T-helper 1 cell treated with Interleukin-12 subunit alpha and Interleukin-12 subunit beta and Interleukin-4 antibody, amounts not matched to agents 30 μg/mL and 1 μg/mL, for 36 hours (primary cell): ENCODE measurements at regions not wholly inside any gene's neighbourhood (a gene's known extent, or its start where the extent isn't known, plus 50 kb on each side); places are given as distances from the start of the nearest gene placed in this dataset.
"Not testable (repeated sequence)": the region's sequence is repeated elsewhere in the genome, so short reads cannot be mapped to it uniquely, and the experiment has no call there.

Experiments used
- H3K27ac Mint-ChIP-seq: one replicate; pipeline ENCODE4 v1.8.0; 2021; ENCODE audit warnings: mild to moderate bottlenecking, mixed read lengths
- H3K27me3 Mint-ChIP-seq: one replicate; pipeline ENCODE4 v1.8.0; 2021; ENCODE audit warnings: low read depth, mixed read lengths
- H3K36me3 Mint-ChIP-seq: one replicate; pipeline ENCODE4 v1.8.0; 2021; ENCODE audit warnings: low read depth, mixed read lengths
- H3K4me1 Mint-ChIP-seq: one replicate; pipeline ENCODE4 v1.8.0; 2021; ENCODE audit warnings: low read depth, mixed read lengths
- H3K4me3 Mint-ChIP-seq: one replicate; pipeline ENCODE4 v1.8.0; 2021; ENCODE audit warnings: mild to moderate bottlenecking, moderate library complexity, mixed read lengths
- H3K9me3 Mint-ChIP-seq: one replicate; pipeline ENCODE4 v1.8.0; 2021; ENCODE audit warnings: mixed read lengths

DNA sequence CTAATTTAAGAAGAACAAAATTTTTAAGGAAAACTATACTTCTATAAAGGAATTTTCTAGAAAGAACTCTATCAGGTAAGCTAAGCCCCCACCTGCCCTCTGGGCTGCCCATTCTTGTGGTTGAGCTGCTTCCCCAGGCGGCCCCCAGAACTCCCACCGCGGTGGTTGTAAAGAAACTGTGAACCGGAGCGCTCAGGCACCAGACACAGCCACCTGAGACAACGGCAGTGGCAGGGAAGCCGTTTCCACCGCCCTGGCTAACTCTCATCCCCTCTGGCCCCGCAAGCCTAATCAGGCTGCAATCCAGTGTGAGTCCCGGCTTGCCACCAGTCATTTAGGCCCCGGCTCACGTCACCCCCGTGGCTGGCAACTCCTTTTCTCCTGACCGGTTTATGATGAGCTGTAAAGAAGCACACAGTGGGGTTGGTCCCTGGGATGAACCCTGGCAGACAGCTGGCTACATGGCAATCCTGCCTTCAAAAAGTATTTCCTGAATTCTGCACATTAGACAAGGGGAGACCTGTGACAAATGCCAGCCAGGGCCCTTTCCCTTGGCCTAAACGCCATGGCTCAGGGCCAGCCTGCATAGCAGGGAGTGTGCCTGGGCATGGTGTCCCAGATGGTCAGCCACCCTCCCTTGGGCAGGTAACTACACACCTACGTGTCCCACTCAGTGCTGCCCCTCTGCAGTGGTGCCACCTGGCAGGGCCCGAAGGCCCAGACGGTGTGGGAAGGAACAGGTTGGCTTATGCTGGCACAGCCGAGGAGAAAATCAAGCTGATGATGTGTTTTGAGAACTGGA lies 63.8 kb upstream of the GPR31 start:
- H3K4me1 Mint-ChIP-seq: no peaks in the 10 kb centered on the region
- H3K36me3 Mint-ChIP-seq: no peaks in the 10 kb centered on the region
- no peaks in the 10 kb centered on the region for H3K9me3 Mint-ChIP-seq

GRCh38 chr6:167225566-167226382 lies 65.3 kb upstream of the UNC93A start:
- H3K27me3 Mint-ChIP-seq: peaks cover 52% of the 10 kb centered on the region
- not testable (repeated sequence) for H3K4me1 Mint-ChIP-seq, H3K36me3 Mint-ChIP-seq, H3K27ac Mint-ChIP-seq, H3K9me3 Mint-ChIP-seq, H3K4me3 Mint-ChIP-seq

More for the DNA sequence above, 63.8 kb upstream of the GPR31 start:
- no peak overlapping the region for H3K27ac Mint-ChIP-seq
- peaks cover 14% of the 10 kb centered on the region for H3K27me3 Mint-ChIP-seq
- H3K4me3 Mint-ChIP-seq: no peak overlapping the region

- no peak overlapping the region for H3K4me3 Mint-ChIP-seq
- no peak overlapping the region for H3K27ac Mint-ChIP-seq
- H3K27me3 Mint-ChIP-seq: peaks cover 55% of the 10 kb centered on the region
- H3K36me3 Mint-ChIP-seq: no peaks in the 10 kb centered on the region
- H3K4me1 Mint-ChIP-seq: no peaks in the 10 kb centered on the region
- no peaks in the 10 kb centered on the region for H3K9me3 Mint-ChIP-seq
Measured at GRCh38 chr6:167226383-167226685, 64.8 kb upstream of the UNC93A start.

DNA sequence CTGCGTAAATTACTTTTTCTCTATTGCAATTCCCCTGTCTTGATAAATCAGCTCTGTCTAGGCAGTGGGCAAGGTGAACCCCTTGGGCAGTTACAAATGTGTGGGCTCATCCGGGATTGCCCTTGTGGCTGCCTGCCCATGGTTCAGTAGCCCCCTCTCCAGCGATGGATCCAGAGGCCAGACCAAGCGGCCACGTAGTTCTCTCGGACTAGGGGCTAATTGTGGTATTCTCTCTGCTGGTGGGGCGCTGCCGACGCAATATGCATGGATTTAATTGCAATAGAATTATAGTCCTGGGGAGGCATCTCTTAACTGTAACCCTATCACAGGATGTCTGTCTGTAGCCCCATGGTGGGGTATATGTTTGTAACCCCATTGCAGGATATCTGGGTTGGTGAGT lies 64.3 kb upstream of the UNC93A start:
- Mint-ChIP-seq H3K4me1 (no peaks in the 10 kb centered on the region), H3K9me3 (no peaks in the 10 kb centered on the region), H3K36me3 (no peaks in the 10 kb centered on the region), H3K27me3 (peaks cover 55% of the 10 kb centered on the region), H3K27ac (no peak overlapping the region), H3K4me3 (no peak overlapping the region)

DNA sequence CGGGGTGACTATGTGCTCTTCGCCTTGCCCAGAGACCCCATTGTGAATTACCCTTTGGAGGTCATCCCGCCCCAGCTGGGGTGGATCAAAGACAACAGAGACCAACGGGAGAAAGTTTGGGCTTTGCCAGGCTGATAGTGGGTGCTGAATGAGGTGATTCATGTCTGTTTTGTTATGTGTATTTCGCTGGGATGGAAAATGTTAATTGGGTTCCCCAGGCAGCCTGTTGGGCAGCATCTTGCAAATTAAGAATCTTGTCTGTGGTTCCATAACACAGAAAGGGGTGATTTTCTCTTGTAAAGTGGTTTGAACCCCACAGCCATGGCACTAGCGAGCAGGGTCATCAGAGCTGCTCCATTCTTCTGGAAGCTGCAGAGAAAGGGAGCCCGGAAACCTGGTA lies 63.1 kb upstream of the UNC93A start:
- Mint-ChIP-seq H3K4me3 (no peak overlapping the region), H3K36me3 (no peaks in the 10 kb centered on the region), H3K4me1 (no peaks in the 10 kb centered on the region), H3K27me3 (peaks cover 56% of the 10 kb centered on the region), H3K27ac (no peak overlapping the region), H3K9me3 (no peaks in the 10 kb centered on the region)

GRCh38 chr6:167229586-167229985 lies 61.5 kb upstream of the UNC93A start:
- Mint-ChIP-seq H3K27ac (no peak overlapping the region), H3K4me3 (no peak overlapping the region), H3K9me3 (no peaks in the 10 kb centered on the region), H3K36me3 (no peaks in the 10 kb centered on the region), H3K27me3 (peaks cover 59% of the 10 kb centered on the region), H3K4me1 (no peaks in the 10 kb centered on the region)

GRCh38 chr6:167230288-167230687 lies 60.8 kb upstream of the UNC93A start:
- Mint-ChIP-seq H3K4me1 (no peaks in the 10 kb centered on the region), H3K4me3 (no peak overlapping the region), H3K27me3 (peaks cover 56% of the 10 kb centered on the region), H3K36me3 (no peaks in the 10 kb centered on the region), H3K9me3 (no peaks in the 10 kb centered on the region), H3K27ac (no peak overlapping the region)

GRCh38 chr6:167232356-167232755 lies 58.8 kb upstream of the UNC93A start:
- no peaks in the 10 kb centered on the region for H3K36me3 Mint-ChIP-seq
- H3K27ac Mint-ChIP-seq: no peak overlapping the region
- no peaks in the 10 kb centered on the region for H3K4me1 Mint-ChIP-seq
- H3K9me3 Mint-ChIP-seq: no peaks in the 10 kb centered on the region
- peaks cover 41% of the 10 kb centered on the region for H3K27me3 Mint-ChIP-seq
- no peak overlapping the region for H3K4me3 Mint-ChIP-seq

GRCh38 chr6:167233490-167233889 lies 57.6 kb upstream of the UNC93A start:
- Mint-ChIP-seq H3K36me3 (no peaks in the 10 kb centered on the region), H3K27ac (no peak overlapping the region), H3K27me3 (peaks cover 30% of the 10 kb centered on the region), H3K4me1 (no peaks in the 10 kb centered on the region), H3K9me3 (no peaks in the 10 kb centered on the region), H3K4me3 (no peak overlapping the region)

DNA sequence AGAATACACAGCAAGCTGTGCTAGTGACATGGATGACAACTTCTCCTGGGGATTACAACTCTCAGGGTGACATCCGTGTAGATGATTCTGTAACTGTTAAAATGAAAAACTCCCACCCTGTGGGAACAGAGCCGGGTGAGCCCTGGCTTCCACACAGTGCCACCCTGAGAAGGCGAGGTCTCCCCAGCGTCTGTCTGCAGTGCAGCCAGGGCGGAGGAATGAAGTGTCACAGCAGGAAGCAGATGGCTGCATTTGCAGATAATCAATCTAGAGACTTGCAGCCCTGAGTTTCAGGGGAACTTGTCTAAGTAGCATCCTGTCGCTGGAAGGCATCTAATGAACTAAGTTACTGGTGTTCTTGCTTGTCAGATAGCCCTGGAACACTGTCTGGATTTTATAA lies 56.5 kb upstream of the UNC93A start:
- not testable (repeated sequence) for H3K9me3 Mint-ChIP-seq, H3K36me3 Mint-ChIP-seq, H3K4me1 Mint-ChIP-seq, H3K27ac Mint-ChIP-seq, H3K4me3 Mint-ChIP-seq
- peaks cover 19% of the 10 kb centered on the region for H3K27me3 Mint-ChIP-seq

- H3K36me3 Mint-ChIP-seq: no peaks in the 10 kb centered on the region
- no peaks in the 10 kb centered on the region for H3K4me1 Mint-ChIP-seq
- no peak overlapping the region for H3K4me3 Mint-ChIP-seq
- H3K27me3 Mint-ChIP-seq: peaks cover 15% of the 10 kb centered on the region
- no peaks in the 10 kb centered on the region for H3K9me3 Mint-ChIP-seq
- H3K27ac Mint-ChIP-seq: no peak overlapping the region
Measured at GRCh38 chr6:167235005-167235404, 56.1 kb upstream of the UNC93A start.

DNA sequence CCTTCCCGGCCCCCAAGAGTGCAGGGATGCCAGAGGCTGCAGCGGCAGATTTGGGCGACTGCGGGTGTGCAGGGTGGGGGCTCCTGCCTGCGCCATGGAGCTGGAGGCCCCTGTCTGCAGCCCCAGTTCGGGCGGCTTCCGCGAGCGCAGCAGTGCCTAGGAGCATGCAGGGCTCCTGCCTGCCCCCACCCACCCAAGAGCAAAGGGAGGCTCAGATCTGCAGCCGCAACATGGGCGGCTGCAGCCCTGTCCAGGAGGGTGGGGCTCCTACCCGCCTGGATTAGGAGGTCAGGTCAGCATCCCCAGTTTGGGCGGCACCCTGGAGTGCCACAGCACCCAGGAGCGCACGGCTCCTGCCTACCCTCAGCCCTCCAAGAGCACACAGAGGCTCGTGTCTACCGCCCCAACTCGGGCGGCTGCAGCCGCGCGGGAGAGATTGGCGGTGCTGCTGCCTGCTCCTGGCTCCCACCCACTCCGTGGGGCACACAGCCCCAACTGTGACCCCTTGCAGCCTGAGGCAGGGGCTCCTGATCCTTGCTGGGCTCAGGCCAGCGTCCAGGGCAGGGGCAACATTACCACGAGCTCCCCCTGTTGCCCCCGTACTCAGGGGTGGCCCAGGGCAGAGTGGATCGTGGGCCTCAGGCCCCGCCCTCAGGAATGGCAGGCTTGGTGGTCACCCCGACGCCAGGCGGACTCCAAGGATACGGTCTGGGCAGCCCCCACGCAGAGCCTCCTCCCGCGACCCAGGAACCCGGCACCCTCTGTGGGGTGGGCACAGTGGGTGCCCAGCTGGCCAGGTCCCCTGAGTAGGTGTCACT lies 55.5 kb upstream of the UNC93A start:
- H3K36me3 Mint-ChIP-seq: no peaks in the 10 kb centered on the region
- peaks cover 8% of the 10 kb centered on the region for H3K27me3 Mint-ChIP-seq
- no peaks in the 10 kb centered on the region for H3K9me3 Mint-ChIP-seq

DNA sequence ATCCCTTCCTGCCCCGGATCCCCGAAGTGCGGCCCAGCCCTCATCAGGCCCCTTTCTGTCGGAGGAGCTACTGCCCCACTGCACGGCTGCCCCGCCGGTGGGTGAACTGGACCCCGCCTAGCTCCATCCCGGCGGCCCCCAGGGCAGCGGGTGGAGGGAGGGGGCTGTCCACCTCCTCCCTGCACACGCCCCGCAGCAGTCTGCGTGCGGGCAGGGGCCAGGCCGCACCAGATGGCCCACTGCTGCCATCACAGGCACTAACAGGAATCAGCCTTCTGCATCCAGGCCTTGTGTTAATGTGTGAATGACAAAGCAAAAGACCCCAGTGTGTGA lies 54.9 kb upstream of the UNC93A start:
- Mint-ChIP-seq H3K27ac (no peak overlapping the region), H3K4me3 (no peak overlapping the region), H3K9me3 (no peaks in the 10 kb centered on the region), H3K4me1 (no peaks in the 10 kb centered on the region), H3K36me3 (no peaks in the 10 kb centered on the region), H3K27me3 (peaks cover 4% of the 10 kb centered on the region)

More for the DNA sequence above, 55.5 kb upstream of the UNC93A start:
- Mint-ChIP-seq H3K4me3 (no peak overlapping the region), H3K4me1 (no peaks in the 10 kb centered on the region), H3K27ac (no peak overlapping the region)

GRCh38 chr6:167237438-167238145 lies 53.5 kb upstream of the UNC93A start:
- no peaks in the 10 kb centered on the region for H3K9me3 Mint-ChIP-seq
- H3K4me1 Mint-ChIP-seq: no peaks in the 10 kb centered on the region
- H3K4me3 Mint-ChIP-seq: no peak overlapping the region
- no peaks in the 10 kb centered on the region for H3K36me3 Mint-ChIP-seq
- H3K27ac Mint-ChIP-seq: no peak overlapping the region
- H3K27me3 Mint-ChIP-seq: peaks cover 4% of the 10 kb centered on the region
